KMS-11 (cell line): ENCODE measurements at regions not wholly inside any gene's neighbourhood (a gene's known extent, or its start where the extent isn't known, plus 50 kb on each side); places are given as distances from the start of the nearest gene placed in this dataset.

Experiments used
- H2AFZ ChIP-seq: fragments of 200-600 bp; sonication (generic); 2 replicates; pipeline ENCODE4 v1.6.1; 2016; ENCODE audit warnings: antibody characterized with exemption, mixed run types, low read depth
- H3K27ac ChIP-seq: fragments of 200-600 bp; sonication (generic); 2 replicates; pipeline ENCODE4 v1.6.1; 2016; ENCODE audit warnings: mild to moderate bottlenecking, mixed run types
- H3K27me3 ChIP-seq: fragments of 200-600 bp; sonication (generic); 2 replicates; pipeline ENCODE4 v1.6.1; 2017; ENCODE audit warnings: mild to moderate bottlenecking, low read depth, mixed run types, moderate library complexity; ENCODE audit not compliant: insufficient read depth
- H3K36me3 ChIP-seq: fragments of 200-600 bp; sonication (generic); 2 replicates; pipeline ENCODE4 v1.6.1; 2017; ENCODE audit warnings: mild to moderate bottlenecking, mixed run types; ENCODE audit not compliant: insufficient read depth
- H3K4me1 ChIP-seq: fragments of 200-600 bp; sonication (generic); 2 replicates; pipeline ENCODE4 v1.6.1; 2016; ENCODE audit warnings: mild to moderate bottlenecking, low read depth, mixed run types; ENCODE audit not compliant: poor library complexity, severe bottlenecking
- H3K4me2 ChIP-seq: fragments of 200-600 bp; sonication (generic); 2 replicates; pipeline ENCODE4 v1.7.0; 2016; ENCODE audit warnings: mild to moderate bottlenecking, mixed run types
- H3K4me3 ChIP-seq: fragments of 200-600 bp; sonication (generic); IDR thresholded peaks from 2 replicates; pipeline ENCODE4 v1.6.1; 2017; ENCODE audit warnings: low read depth, low read length, mixed read lengths; ENCODE audit not compliant: insufficient read depth
- H3K79me2 ChIP-seq: fragments of 200-600 bp; sonication (generic); 2 replicates; pipeline ENCODE4 v1.6.1; 2016; ENCODE audit warnings: low read depth, mixed run types; ENCODE audit not compliant: insufficient read depth
- H3K9ac ChIP-seq: fragments of 200-600 bp; sonication (generic); 2 replicates; pipeline ENCODE4 v1.6.1; 2016; ENCODE audit warnings: mild to moderate bottlenecking, mixed run types
- H4K20me1 ChIP-seq: fragments of 200-600 bp; sonication (generic); 2 replicates; pipeline ENCODE4 v1.6.1; 2016; ENCODE audit warnings: mild to moderate bottlenecking, mixed run types; ENCODE audit not compliant: insufficient read depth
- TF ChIP-seq, protein P1 (sequence below): fragments of 200-600 bp; sonication (generic); conservative IDR thresholded peaks from 2 replicates; pipeline ENCODE4 v1.6.1; 2017; ENCODE audit warnings: low read depth, mild to moderate bottlenecking, antibody characterized with exemption, low read length, moderate library complexity, mixed read lengths

- Histone ChIP-seq H3K4me3 (no peak overlapping the region), H3K27me3 (no peaks in the 10 kb centered on the region), H3K4me1 (no peaks in the 10 kb centered on the region), H3K27ac (no peak overlapping the region), H2AFZ (no peak overlapping the region), H4K20me1 (no peaks in the 10 kb centered on the region), H3K4me2 (no peak overlapping the region), H3K79me2 (no peaks in the 10 kb centered on the region), H3K9ac (no peak overlapping the region), H3K36me3 (no peaks in the 10 kb centered on the region)
- TF ChIP-seq, protein P1, sequence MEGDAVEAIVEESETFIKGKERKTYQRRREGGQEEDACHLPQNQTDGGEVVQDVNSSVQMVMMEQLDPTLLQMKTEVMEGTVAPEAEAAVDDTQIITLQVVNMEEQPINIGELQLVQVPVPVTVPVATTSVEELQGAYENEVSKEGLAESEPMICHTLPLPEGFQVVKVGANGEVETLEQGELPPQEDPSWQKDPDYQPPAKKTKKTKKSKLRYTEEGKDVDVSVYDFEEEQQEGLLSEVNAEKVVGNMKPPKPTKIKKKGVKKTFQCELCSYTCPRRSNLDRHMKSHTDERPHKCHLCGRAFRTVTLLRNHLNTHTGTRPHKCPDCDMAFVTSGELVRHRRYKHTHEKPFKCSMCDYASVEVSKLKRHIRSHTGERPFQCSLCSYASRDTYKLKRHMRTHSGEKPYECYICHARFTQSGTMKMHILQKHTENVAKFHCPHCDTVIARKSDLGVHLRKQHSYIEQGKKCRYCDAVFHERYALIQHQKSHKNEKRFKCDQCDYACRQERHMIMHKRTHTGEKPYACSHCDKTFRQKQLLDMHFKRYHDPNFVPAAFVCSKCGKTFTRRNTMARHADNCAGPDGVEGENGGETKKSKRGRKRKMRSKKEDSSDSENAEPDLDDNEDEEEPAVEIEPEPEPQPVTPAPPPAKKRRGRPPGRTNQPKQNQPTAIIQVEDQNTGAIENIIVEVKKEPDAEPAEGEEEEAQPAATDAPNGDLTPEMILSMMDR: no peak
Observed at GRCh38 chr2:220445429-220446105, 818.1 kb downstream of the SLC4A3 start.

- no peak overlapping the region for H3K4me3 ChIP-seq
- H3K27me3 ChIP-seq: no peaks in the 10 kb centered on the region
- no peaks in the 10 kb centered on the region for H3K36me3 ChIP-seq
- no peak overlapping the region for H3K9ac ChIP-seq
- no peaks in the 10 kb centered on the region for H3K4me1 ChIP-seq
- H3K4me2 ChIP-seq: no peak overlapping the region
- H3K27ac ChIP-seq: no peak overlapping the region
- TF ChIP-seq, protein P1: no peak
- H2AFZ ChIP-seq: no peak overlapping the region
- H4K20me1 ChIP-seq: no peaks in the 10 kb centered on the region
- H3K79me2 ChIP-seq: no peaks in the 10 kb centered on the region
Observed at GRCh38 chr2:220446106-220446712, 818.8 kb downstream of the SLC4A3 start.

- H3K79me2 ChIP-seq: no peaks in the 10 kb centered on the region
- H3K9ac ChIP-seq: no peak overlapping the region
- H3K4me3 ChIP-seq: no peak overlapping the region
- H3K4me2 ChIP-seq: no peak overlapping the region
- H2AFZ ChIP-seq: no peak overlapping the region
- no peaks in the 10 kb centered on the region for H3K36me3 ChIP-seq
- H4K20me1 ChIP-seq: no peaks in the 10 kb centered on the region
- H3K27me3 ChIP-seq: no peaks in the 10 kb centered on the region
- no peak overlapping the region for H3K27ac ChIP-seq
- TF ChIP-seq, protein P1: no peak
- H3K4me1 ChIP-seq: no peaks in the 10 kb centered on the region
Observed at GRCh38 chr2:220450846-220451245, 823.4 kb downstream of the SLC4A3 start.

- Histone ChIP-seq H3K36me3 (no peaks in the 10 kb centered on the region), H4K20me1 (no peaks in the 10 kb centered on the region), H3K4me1 (no peaks in the 10 kb centered on the region), H3K27me3 (no peaks in the 10 kb centered on the region), H3K9ac (no peak overlapping the region), H2AFZ (no peak overlapping the region), H3K79me2 (no peaks in the 10 kb centered on the region), H3K27ac (no peak overlapping the region), H3K4me3 (no peak overlapping the region), H3K4me2 (no peak overlapping the region)
- TF ChIP-seq, protein P1: no peak
Observed at GRCh38 chr2:220451438-220451837, 824.0 kb downstream of the SLC4A3 start.
